ENCODE measurements at regions not wholly inside any gene's neighbourhood (a gene's known extent, or its start where the extent isn't known, plus 50 kb on each side); places are given as distances from the start of the nearest gene placed in this dataset.

GRCh38 chr14:47843236-47843635, 167.8 kb upstream of the MDGA2 start:
- Histone ChIP-seq H3K27me3 (ENCODE audit: control insufficient read depth, insufficient read depth, low read length) (no peaks in the 10 kb centered on the region), H3K27ac (ENCODE audit: low read depth, low read length) (no peak overlapping the region), H3K9me3 (ENCODE audit: control insufficient read depth, insufficient read depth, low read length) (peaks cover 12% of the 10 kb centered on the region), H3K4me3 (ENCODE audit: low read depth, low read length) (no peak overlapping the region)
- TF ChIP-seq CTCF (IDR thresholded peaks at IDR 0.05; ENCODE audit: low read depth, low read length), result no peak
- POLR2A ChIA-PET, result no interaction called here
- no peak for DNase-seq (ENCODE audit: low read depth, low spot score)
- CTCF ChIA-PET, result no interaction called here

DNA sequence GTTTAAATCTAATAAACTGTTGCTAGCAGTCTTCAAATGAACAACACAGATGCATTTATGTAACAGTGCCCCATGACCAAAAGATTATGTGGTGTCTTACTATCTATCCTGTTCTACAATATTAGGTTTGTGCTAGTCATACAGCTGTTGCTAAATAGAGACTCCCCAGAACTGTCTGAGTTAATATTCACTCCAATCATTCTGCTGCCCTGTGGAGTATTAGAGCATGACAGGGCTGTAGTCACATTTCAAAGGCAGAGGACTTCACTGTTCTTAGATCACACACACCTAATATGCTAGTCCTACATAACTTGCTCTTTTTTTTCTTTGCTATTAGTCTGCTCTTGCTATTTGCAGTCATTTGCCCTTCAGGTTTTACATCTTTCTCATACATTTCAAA, 157.6 kb upstream of the MDGA2 start:
- H3K4me3 ChIP-seq (ENCODE audit: low read depth, low read length), result no peak overlapping the region
- POLR2A ChIA-PET, result no interaction called here
- H3K27ac ChIP-seq (ENCODE audit: low read depth, low read length), result no peak overlapping the region
- CTCF ChIA-PET, result no interaction called here
- DNase-seq (ENCODE audit: low read depth, low spot score), result no peak
- no peak for TF ChIP-seq CTCF (IDR thresholded peaks at IDR 0.05; ENCODE audit: low read depth, low read length)
- H3K27me3 ChIP-seq (ENCODE audit: control insufficient read depth, insufficient read depth, low read length), result no peaks in the 10 kb centered on the region
- peaks cover 4% of the 10 kb centered on the region for H3K9me3 ChIP-seq (ENCODE audit: control insufficient read depth, insufficient read depth, low read length)

- TF ChIP-seq CTCF (IDR thresholded peaks at IDR 0.05; ENCODE audit: low read depth, low read length), result no peak
- no peak for DNase-seq (ENCODE audit: low read depth, low spot score)
- H3K4me3 ChIP-seq (ENCODE audit: low read depth, low read length), result no peak overlapping the region
- H3K27ac ChIP-seq (ENCODE audit: low read depth, low read length), result no peak overlapping the region
- H3K27me3 ChIP-seq (ENCODE audit: control insufficient read depth, insufficient read depth, low read length), result no peaks in the 10 kb centered on the region
- CTCF ChIA-PET, result no interaction called here
- POLR2A ChIA-PET, result no interaction called here
- H3K9me3 ChIP-seq (ENCODE audit: control insufficient read depth, insufficient read depth, low read length), result peaks cover 18% of the 10 kb centered on the region
These were observed 151.4 kb upstream of the MDGA2 start for GRCh38 chr14:47826809-47827208.

DNA sequence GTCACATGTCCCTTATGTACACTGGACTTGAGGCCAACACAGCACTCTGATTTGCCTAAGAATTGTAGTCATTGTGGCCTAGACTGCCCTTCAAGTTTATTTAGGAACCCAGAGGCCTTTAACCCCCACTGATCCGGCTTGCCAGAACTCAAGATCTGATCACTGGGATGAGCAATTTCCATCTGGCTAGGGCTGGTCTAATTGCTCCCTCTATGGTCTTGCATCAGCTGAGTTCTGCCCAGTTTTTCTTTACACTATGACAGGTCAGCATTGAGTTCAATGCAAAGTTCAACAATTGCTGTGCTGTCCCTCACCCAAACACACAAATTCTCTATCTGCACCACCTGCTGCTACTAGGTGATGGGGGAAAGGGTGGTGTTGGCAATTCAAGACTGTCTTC, 146.9 kb upstream of the MDGA2 start:
- DNase-seq (ENCODE audit: low read depth, low spot score), result no peak
- no peak for TF ChIP-seq CTCF (IDR thresholded peaks at IDR 0.05; ENCODE audit: low read depth, low read length)
- ChIA-PET CTCF (no interaction called here), POLR2A (no interaction called here)
- Histone ChIP-seq H3K9me3 (ENCODE audit: control insufficient read depth, insufficient read depth, low read length) (peaks cover 23% of the 10 kb centered on the region; the same call in 1 of the 2 replicates), H3K27ac (ENCODE audit: low read depth, low read length) (no peak overlapping the region), H3K27me3 (ENCODE audit: control insufficient read depth, insufficient read depth, low read length) (no peaks in the 10 kb centered on the region), H3K4me3 (ENCODE audit: low read depth, low read length) (no peak overlapping the region)

DNA sequence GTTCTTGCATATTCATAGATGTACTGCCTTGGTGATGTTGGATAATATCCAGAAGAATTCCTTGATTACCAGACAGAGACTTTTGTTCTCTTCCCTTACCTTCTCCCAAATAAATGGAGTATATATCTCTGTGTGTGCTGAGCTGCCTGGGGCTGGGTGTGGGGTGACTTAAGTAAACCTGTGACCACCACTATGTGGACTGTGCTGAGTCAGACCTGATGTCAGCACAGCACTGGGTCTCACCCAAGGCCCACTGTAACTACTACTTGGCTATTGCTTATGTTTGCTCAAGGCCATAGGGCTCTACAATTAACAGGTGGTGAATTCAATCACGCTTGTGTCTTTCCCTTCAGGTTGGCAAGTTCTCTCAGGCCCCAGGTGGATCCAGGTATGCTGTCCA, 145.7 kb upstream of the MDGA2 start:
- peaks cover 23% of the 10 kb centered on the region; the same call in 1 of the 2 replicates for H3K9me3 ChIP-seq (ENCODE audit: control insufficient read depth, insufficient read depth, low read length)
- ChIA-PET POLR2A (no interaction called here), CTCF (no interaction called here)
- no peak for DNase-seq (ENCODE audit: low read depth, low spot score)
- H3K27ac ChIP-seq (ENCODE audit: low read depth, low read length), result no peak overlapping the region
- no peak for TF ChIP-seq CTCF (IDR thresholded peaks at IDR 0.05; ENCODE audit: low read depth, low read length)
- no peak overlapping the region for H3K4me3 ChIP-seq (ENCODE audit: low read depth, low read length)
- no peaks in the 10 kb centered on the region for H3K27me3 ChIP-seq (ENCODE audit: control insufficient read depth, insufficient read depth, low read length)

Data from AG04450 (cell line).